Upper lobe of left lung (tissue), 6 donors: ENCODE measurements at regions not wholly inside any gene's neighbourhood (a gene's known extent, or its start where the extent isn't known, plus 50 kb on each side); places are given as distances from the start of the nearest gene placed in this dataset.
A peak's percentile ranks its signal among the peaks of the same experiment; 100 is the strongest.
"Not testable (repeated sequence)": the region's sequence is repeated elsewhere in the genome, so short reads cannot be mapped to it uniquely, and the experiment has no call there.

Source experiments
- ATAC-seq, 2 donors: fragments of 200-7000 bp; cut with Tn5 transposase; one replicate each; pipeline ENCODE4 v1.9.1; 2022; ENCODE audit warnings: mild to moderate bottlenecking in 2 of 2, moderate library complexity in 2 of 2; ENCODE audit not compliant: low FRiP score in 2 of 2
- DNase-seq, 2 donors: peaks; one replicate each; pipeline ENCODE4 v3.0.0-alpha.2; 2019 to 2020
- H3K27ac ChIP-seq, 4 donors: fragments of 200-600 bp; sonication (generic); one replicate each; pipeline ENCODE4 v1.5.1; 2016 to 2019
- H3K27me3 ChIP-seq, 4 donors: fragments of 200-600 bp; sonication (generic); one replicate each; pipeline ENCODE4 v1.5.1; 2017 to 2019
- H3K36me3 ChIP-seq, 4 donors: fragments of 200-600 bp; sonication (generic); one replicate each; pipeline ENCODE4 v1.5.1; 2016 to 2019
- H3K4me1 ChIP-seq, 4 donors: fragments of 200-600 bp; sonication (generic); one replicate each; pipeline ENCODE4 v1.5.1; 2018 to 2019
- H3K4me3 ChIP-seq, 4 donors: fragments of 200-600 bp; sonication (generic); one replicate each; pipeline ENCODE4 v1.5.1; 2017 to 2019; ENCODE audit warnings: mild to moderate bottlenecking in 2 of 4, moderate library complexity in 1 of 4
- H3K9me3 ChIP-seq, 4 donors: fragments of 200-600 bp; sonication (generic); one replicate each; pipeline ENCODE4 v1.5.1; 2018 to 2019
- EP300 ChIP-seq, 4 donors: sonication (generic); formaldehyde crosslinking; IDR thresholded peaks; one replicate each; pipeline ENCODE4 v1.5.1; 2017; ENCODE audit warnings: antibody characterized with exemption in 4 of 4, control low read depth in 2 of 4
- POLR2A ChIP-seq, 4 donors: fragments of 450-650 bp; IDR thresholded peaks; one replicate each; pipeline ENCODE4 v1.5.1; 2016 to 2017; ENCODE audit warnings: antibody characterized with exemption in 4 of 4, mild to moderate bottlenecking in 2 of 4
- POLR2AphosphoS5 ChIP-seq, 2 donors: sonication (generic); formaldehyde crosslinking; IDR thresholded peaks; one replicate each; pipeline ENCODE4 v1.5.1; 2017; ENCODE audit warnings: antibody characterized with exemption in 2 of 2
- WGBS, 2 donors: methylation state at CpG; one replicate each; pipeline ENCODE4 v1.1.5; 2017 to 2018; 5-methylcytosine and 5-hydroxymethylcytosine counted together
- TF ChIP-seq, protein P1 (sequence below), 6 experiments: fragments of 450-650 bp in 4 of 6; fragments of 200-600 bp in 2 of 6; sonication (generic) in 2 of 6; IDR thresholded peaks; one replicate each; pipeline ENCODE4 v1.5.1; 2016 to 2019; ENCODE audit warnings: antibody characterized with exemption in 6 of 6
- donor health status: DM: no; HTN: no; CAD: no; lungs with moderate emphysema.
- donor health status: DM: no; HTN: yes; CAD: no; lungs with severe emphysema.

DNA sequence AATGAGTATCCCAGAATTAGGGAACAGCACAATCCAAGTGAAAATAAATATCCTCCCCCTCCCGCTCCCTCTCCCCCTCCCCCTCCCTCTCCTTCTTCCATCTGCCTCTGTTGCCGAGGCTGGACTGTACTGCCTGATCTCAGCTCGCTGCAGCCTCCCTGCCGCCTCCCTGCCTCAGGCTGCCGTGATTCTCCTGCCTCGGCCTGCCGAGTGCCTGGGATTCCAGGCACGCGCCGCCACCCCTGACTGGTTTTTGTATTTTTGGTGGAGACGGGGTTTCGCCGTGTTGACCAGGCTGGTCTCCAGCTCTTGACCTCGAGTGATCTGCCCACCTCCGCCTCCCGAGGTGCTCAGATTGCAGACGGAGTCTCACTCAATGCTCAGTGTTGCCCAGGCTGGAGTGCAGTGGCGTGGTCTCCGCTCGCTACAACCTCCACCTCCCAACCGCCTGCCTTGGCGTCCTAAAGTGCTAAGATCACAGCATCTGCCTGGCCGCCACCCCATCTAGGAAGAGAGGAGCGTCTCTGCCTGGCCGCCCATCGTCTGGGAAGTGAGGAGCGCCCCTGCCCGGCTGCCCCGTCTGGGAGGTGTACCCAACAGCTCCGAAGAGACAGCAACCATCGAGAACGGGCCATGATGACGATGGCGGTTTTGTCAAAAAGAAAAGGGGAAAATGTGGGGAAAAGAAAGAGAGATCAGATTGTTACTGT, 178.9 kb upstream of the IPO5 start:
- not testable (repeated sequence) for H3K4me1 ChIP-seq, H3K36me3 ChIP-seq, H3K27ac ChIP-seq, H3K27me3 ChIP-seq, ATAC-seq, H3K4me3 ChIP-seq, H3K9me3 ChIP-seq
- WGBS, 2 donors = 86 to 90% methylated on average over 21 to 28 of the region's 34 CpGs
- peak in 1 of 2 donors; percentile 64 for DNase-seq

DNA sequence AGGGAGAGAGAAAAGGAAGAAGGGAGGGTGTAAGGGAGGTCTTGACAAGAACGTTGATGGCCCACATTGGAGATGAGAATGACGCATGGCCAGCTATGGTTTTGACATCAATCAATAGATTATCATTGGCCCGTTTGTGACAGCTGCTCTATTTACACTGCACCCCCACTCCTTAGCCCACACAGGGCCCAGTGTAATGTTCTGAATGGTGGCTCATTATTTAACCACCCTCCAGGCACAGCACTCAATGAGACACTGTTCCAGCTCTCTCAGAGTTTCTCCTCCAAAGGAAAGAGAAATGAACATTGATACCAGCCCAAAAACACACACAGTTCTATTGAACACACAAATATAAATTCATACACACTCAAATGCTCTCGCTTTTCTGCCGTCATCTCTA, 173.0 kb upstream of the IPO5 start:
- DNase-seq = no peak

DNA sequence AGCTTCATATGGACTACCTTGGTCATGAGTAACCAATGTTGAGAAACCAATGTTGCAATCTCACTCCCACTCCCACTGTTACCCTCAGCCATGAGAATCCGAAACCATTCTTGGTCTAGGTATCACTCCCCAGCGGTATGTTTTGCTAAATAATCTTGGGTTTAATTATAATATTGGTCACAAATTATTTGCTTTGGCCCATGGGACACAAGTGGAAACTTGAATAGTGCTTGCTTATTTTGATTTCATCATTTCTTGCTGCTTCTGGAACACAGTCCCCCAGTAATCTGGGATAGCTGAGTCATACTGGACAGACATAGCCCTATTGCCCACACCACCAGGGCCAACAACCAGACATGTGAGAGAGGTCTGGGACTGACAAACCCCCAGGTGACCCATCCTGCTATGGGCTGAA, 171.6 kb upstream of the IPO5 start:
- H3K36me3 ChIP-seq = no peaks in the 10 kb centered on the region

More for the DNA sequence above, 173.0 kb upstream of the IPO5 start:
- TF ChIP-seq POLR2AphosphoS5 (IDR thresholded peaks at IDR 0.05) (no peak), EP300 (IDR thresholded peaks at IDR 0.05) (no peak), POLR2A (IDR thresholded peaks at IDR 0.05) (no peak)
- TF ChIP-seq, protein P1, sequence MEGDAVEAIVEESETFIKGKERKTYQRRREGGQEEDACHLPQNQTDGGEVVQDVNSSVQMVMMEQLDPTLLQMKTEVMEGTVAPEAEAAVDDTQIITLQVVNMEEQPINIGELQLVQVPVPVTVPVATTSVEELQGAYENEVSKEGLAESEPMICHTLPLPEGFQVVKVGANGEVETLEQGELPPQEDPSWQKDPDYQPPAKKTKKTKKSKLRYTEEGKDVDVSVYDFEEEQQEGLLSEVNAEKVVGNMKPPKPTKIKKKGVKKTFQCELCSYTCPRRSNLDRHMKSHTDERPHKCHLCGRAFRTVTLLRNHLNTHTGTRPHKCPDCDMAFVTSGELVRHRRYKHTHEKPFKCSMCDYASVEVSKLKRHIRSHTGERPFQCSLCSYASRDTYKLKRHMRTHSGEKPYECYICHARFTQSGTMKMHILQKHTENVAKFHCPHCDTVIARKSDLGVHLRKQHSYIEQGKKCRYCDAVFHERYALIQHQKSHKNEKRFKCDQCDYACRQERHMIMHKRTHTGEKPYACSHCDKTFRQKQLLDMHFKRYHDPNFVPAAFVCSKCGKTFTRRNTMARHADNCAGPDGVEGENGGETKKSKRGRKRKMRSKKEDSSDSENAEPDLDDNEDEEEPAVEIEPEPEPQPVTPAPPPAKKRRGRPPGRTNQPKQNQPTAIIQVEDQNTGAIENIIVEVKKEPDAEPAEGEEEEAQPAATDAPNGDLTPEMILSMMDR (IDR thresholded peaks at IDR 0.05) = no peak
- 71 to 77% methylated on average over 5 of the region's 5 CpGs for WGBS, 2 donors
- Histone ChIP-seq H3K4me3 (no peak overlapping the region), H3K9me3 (peaks cover 0 to 7% (median 2%) of the 10 kb centered on the region in 4 donors), H3K36me3 (no peaks in the 10 kb centered on the region), H3K27ac (no peak overlapping the region), H3K4me1 (no peaks in the 10 kb centered on the region), H3K27me3 (no peaks in the 10 kb centered on the region)
- ATAC-seq = no peak

DNA sequence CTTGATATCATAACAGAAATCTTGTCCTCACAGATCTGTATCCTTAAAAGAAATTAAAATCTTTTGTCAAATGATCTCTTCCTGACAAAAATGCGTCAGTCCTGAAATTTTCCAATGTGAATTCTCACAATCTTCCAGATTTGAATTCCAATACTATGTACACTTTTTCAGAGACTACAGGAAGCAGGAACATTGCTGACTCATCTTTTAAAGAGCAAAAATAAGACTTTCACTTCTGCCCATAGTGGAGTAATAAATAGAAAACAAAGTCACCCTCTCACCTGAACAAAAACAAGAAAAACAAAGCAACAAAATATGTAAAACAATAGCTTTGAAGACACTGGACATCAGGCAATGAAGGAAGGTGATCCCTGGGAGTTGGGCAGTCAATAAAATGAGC, 167.0 kb upstream of the IPO5 start:
- 70 to 86% methylated on average over 1 of the region's 1 CpG for WGBS, 2 donors
- no peak for DNase-seq
- Histone ChIP-seq H3K27ac (no peak overlapping the region), H3K27me3 (no peaks in the 10 kb centered on the region), H3K4me1 (no peaks in the 10 kb centered on the region), H3K36me3 (no peaks in the 10 kb centered on the region), H3K9me3 (peaks cover 0 to 13% (median 5%) of the 10 kb centered on the region in 4 donors), H3K4me3 (no peak overlapping the region)
- ATAC-seq = no peak
- TF ChIP-seq EP300 (IDR thresholded peaks at IDR 0.05) (no peak), POLR2A (IDR thresholded peaks at IDR 0.05) (no peak), POLR2AphosphoS5 (IDR thresholded peaks at IDR 0.05) (no peak)
- TF ChIP-seq, protein P1 (IDR thresholded peaks at IDR 0.05) = no peak

More for the DNA sequence above, 171.6 kb upstream of the IPO5 start:
- ATAC-seq (peak in 1 of 2 donors; percentile 46), DNase-seq (no peak)
- WGBS, 2 donors = 92 to 100% methylated on average over 2 of the region's 2 CpGs
- Histone ChIP-seq H3K4me3 (no peak overlapping the region), H3K27me3 (no peaks in the 10 kb centered on the region), H3K4me1 (no peaks in the 10 kb centered on the region), H3K9me3 (peaks cover 0 to 7% (median under 1%) of the 10 kb centered on the region in 4 donors), H3K27ac (no peak overlapping the region)
- TF ChIP-seq, protein P1 (IDR thresholded peaks at IDR 0.05) = no peak
- TF ChIP-seq POLR2AphosphoS5 (IDR thresholded peaks at IDR 0.05) (no peak), POLR2A (IDR thresholded peaks at IDR 0.05) (no peak), EP300 (IDR thresholded peaks at IDR 0.05) (no peak)

DNA sequence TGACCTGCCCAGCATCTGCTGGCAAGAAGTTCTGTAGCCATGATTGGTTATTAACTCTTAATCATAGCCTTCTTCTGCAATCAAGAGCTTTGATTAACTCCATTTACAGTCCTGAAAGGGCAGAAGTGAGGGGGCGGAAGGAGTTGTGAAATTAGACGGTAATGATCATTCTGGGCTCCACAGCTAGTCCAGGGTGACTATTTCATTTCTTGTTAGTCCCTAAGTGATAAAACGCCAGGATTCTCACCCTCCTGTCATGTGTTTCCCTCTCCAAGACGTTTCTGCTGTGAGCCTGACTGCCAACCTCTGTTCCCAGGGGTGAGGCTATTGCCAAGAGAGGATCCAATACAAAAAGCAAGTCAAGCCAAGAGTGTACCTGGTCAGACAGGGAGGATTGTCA, 155.9 kb upstream of the IPO5 start:
- H3K27ac ChIP-seq = no peak overlapping the region
- H3K4me3 ChIP-seq = no peak overlapping the region
- no peaks in the 10 kb centered on the region for H3K36me3 ChIP-seq
- 64 to 68% methylated on average over 4 of the region's 4 CpGs for WGBS, 2 donors
- TF ChIP-seq POLR2A (IDR thresholded peaks at IDR 0.05) = no peak
- TF ChIP-seq, protein P1 (IDR thresholded peaks at IDR 0.05) = no peak
- no peak for TF ChIP-seq EP300 (IDR thresholded peaks at IDR 0.05)
- no peak for TF ChIP-seq POLR2AphosphoS5 (IDR thresholded peaks at IDR 0.05)
- H3K27me3 ChIP-seq = no peaks in the 10 kb centered on the region
- ATAC-seq = no peak
- H3K4me1 ChIP-seq = no peaks in the 10 kb centered on the region
- H3K9me3 ChIP-seq = peaks cover 4 to 25% (median 23%) of the 10 kb centered on the region in 4 donors
- no peak for DNase-seq
